ENCODE measurements at regions not wholly inside any gene's neighbourhood (a gene's known extent, or its start where the extent isn't known, plus 50 kb on each side); places are given as distances from the start of the nearest gene placed in this dataset.
"Not testable (repeated sequence)": the region's sequence is repeated elsewhere in the genome, so short reads cannot be mapped to it uniquely, and the experiment has no call there.

DNA sequence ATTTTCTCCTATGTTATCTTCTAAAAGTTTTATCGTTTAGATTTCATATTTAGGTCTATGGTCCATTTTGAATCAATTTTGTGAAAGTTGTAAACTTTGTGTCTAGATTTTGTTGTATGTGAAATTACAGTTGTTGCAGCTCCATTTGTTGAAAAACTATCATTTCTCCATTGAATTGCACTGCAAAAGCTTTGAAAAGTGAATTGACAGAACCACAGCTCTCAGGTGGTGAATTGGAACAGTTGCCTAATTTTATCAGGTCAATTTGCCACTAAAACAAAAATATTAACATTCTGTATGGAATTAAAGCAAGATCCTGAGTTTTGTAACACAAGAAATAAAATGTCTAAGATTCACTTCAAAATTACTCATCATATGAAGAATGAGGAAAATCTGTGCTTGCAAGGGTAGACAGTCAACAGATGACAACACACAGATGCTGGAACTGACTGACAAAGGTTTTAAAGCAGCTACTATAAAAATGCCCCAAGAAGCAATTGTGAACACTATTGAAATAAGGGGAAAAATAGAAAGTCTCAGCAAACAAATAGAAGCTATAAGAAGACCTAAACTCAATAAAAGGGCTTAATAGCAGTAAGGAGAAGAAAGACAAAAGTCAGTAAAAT, 346.7 kb downstream of the PAX1 start:
- H3K27me3 Mint-ChIP-seq, result no peaks in the 10 kb centered on the region
- ATAC-seq (ENCODE audit: low read depth) (no peak), DNase-seq (no peak)
- no peak overlapping the region for H3K27ac Mint-ChIP-seq
- intact Hi-C loops (cut with micrococcal nuclease), result no loop called here
- H3K4me3 Mint-ChIP-seq, result no peak overlapping the region
- no peaks in the 10 kb centered on the region for H3K4me1 Mint-ChIP-seq
- ChIA-PET CTCF (no interaction called here), POLR2A (no interaction called here)
- no peaks in the 10 kb centered on the region for H3K36me3 Mint-ChIP-seq (ENCODE audit: low read depth)
- H3K9me3 Mint-ChIP-seq, result no peaks in the 10 kb centered on the region
- TF ChIP-seq, protein P1, sequence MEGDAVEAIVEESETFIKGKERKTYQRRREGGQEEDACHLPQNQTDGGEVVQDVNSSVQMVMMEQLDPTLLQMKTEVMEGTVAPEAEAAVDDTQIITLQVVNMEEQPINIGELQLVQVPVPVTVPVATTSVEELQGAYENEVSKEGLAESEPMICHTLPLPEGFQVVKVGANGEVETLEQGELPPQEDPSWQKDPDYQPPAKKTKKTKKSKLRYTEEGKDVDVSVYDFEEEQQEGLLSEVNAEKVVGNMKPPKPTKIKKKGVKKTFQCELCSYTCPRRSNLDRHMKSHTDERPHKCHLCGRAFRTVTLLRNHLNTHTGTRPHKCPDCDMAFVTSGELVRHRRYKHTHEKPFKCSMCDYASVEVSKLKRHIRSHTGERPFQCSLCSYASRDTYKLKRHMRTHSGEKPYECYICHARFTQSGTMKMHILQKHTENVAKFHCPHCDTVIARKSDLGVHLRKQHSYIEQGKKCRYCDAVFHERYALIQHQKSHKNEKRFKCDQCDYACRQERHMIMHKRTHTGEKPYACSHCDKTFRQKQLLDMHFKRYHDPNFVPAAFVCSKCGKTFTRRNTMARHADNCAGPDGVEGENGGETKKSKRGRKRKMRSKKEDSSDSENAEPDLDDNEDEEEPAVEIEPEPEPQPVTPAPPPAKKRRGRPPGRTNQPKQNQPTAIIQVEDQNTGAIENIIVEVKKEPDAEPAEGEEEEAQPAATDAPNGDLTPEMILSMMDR (IDR thresholded peaks at IDR 0.05), result no peak

DNA sequence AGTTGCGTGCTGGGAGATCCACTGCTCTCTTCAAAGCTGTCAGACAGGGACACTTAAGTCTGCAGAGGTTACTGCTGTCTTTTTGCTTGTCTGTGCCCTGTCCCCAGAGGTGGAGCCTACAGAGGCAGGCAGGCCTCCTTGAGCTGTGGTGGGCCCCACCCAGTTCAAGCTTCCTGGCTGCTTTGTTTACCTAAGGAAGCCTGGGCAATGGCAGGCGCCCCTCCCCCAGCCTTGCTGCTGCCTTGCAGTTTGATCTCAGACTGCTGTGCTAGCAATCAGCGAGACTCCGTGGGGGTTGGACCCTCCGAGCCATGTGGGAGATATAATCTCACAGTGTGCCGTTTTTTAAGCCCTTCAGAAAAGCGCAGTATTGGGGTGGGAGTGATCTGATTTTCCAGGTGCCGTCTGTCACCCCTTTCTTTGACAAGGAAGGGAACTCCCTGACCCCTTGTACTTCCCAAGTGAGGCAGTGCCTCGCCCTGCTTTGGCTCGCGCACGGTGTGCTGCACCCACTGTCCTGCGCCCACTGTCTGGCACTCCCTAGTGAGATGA, 340.6 kb downstream of the PAX1 start:
- DNase-seq; POLR2A ChIA-PET; ATAC-seq (ENCODE audit: low read depth); H3K36me3 Mint-ChIP-seq (ENCODE audit: low read depth); H3K4me3 Mint-ChIP-seq; H3K27ac Mint-ChIP-seq; H3K4me1 Mint-ChIP-seq; intact Hi-C loops (cut with micrococcal nuclease); CTCF ChIA-PET; H3K9me3 Mint-ChIP-seq; H3K27me3 Mint-ChIP-seq: not testable (repeated sequence)

DNA sequence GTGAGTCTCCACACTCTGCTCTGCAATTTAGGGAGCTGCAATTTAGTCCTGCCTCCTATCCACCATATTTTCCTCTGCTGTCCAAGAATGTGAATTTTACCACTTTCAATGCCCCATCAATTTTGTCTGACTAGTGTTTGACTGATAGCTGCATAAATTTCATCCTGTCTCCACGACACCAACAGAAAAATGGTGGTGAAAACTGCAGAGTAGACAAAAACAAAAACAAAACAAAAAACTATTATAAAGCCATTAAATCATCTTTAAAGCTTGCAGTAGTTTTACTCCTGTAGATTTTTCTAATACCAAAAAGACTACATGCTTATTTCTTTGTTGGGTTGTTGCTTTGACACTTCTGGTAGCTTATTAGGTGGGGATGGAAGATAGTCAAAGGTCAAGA, 322.0 kb downstream of the PAX1 start:
- no peaks in the 10 kb centered on the region for H3K36me3 Mint-ChIP-seq (ENCODE audit: low read depth)
- DNase-seq (no peak), ATAC-seq (ENCODE audit: low read depth) (no peak)
- TF ChIP-seq, protein P1 (IDR thresholded peaks at IDR 0.05), result no peak
- no peak overlapping the region for H3K27ac Mint-ChIP-seq
- H3K4me3 Mint-ChIP-seq, result no peak overlapping the region
- no peaks in the 10 kb centered on the region for H3K4me1 Mint-ChIP-seq
- ChIA-PET CTCF (no interaction called here), POLR2A (no interaction called here)
- intact Hi-C loops (cut with micrococcal nuclease), result no loop called here
- H3K9me3 Mint-ChIP-seq, result peaks cover 7% of the 10 kb centered on the region
- H3K27me3 Mint-ChIP-seq, result no peaks in the 10 kb centered on the region

DNA sequence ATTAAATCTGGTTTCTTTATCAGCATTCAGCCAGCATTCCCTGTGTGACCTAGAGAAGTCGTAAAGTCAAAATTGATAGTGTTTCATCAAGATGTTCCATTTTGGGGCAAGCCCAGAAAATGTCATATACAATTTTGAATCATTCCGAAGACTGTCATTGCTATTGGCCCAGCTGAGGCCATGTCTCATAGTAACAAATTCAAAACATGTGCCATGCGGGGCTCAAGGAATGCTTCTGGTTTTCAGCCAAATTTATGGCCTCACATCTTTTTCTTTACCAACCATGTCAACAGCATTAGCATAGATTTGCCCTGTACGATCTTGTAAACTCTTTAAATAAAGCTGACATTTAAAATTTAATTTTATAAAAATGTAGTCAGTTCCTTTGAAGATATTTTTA, 314.7 kb downstream of the PAX1 start:
- intact Hi-C loops (cut with micrococcal nuclease), result no loop called here
- no peaks in the 10 kb centered on the region for H3K27me3 Mint-ChIP-seq
- ChIA-PET POLR2A (no interaction called here), CTCF (no interaction called here)
- no peaks in the 10 kb centered on the region for H3K36me3 Mint-ChIP-seq (ENCODE audit: low read depth)
- TF ChIP-seq, protein P1 (IDR thresholded peaks at IDR 0.05), result no peak
- no peak overlapping the region for H3K27ac Mint-ChIP-seq
- H3K9me3 Mint-ChIP-seq, result peaks cover 23% of the 10 kb centered on the region
- no peak for ATAC-seq (ENCODE audit: low read depth)
- DNase-seq, result no peak
- H3K4me3 Mint-ChIP-seq, result no peak overlapping the region
- no peaks in the 10 kb centered on the region for H3K4me1 Mint-ChIP-seq

DNA sequence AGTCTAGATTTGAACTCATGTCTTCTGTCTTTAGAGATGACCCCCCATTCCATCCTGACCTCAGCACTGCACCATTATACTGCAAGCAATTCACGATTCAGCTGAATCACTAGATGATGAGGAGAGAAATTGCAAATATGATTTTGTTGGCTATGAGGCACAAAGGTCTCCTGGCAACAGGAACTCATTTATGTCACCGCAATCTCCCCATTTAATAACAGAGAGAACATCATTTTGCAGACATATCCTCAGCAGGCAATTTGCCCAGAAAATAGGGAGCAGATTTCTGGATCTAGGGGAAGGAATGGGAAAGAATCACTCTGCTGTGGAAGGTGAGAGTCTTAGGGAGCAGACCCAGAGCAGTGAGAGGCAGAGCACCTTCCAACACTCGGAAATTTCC, 303.0 kb downstream of the PAX1 start:
- Mint-ChIP-seq H3K9me3 (peaks cover 2% of the 10 kb centered on the region), H3K4me3 (no peak overlapping the region), H3K27me3 (no peaks in the 10 kb centered on the region), H3K36me3 (ENCODE audit: low read depth) (no peaks in the 10 kb centered on the region), H3K4me1 (no peaks in the 10 kb centered on the region), H3K27ac (no peak overlapping the region)
- TF ChIP-seq, protein P1 (IDR thresholded peaks at IDR 0.05), result no peak
- no peak for ATAC-seq (ENCODE audit: low read depth)
- intact Hi-C loops (cut with micrococcal nuclease), result no loop called here
- POLR2A ChIA-PET, result no interaction called here
- CTCF ChIA-PET, result no interaction called here
- DNase-seq, result no peak

DNA sequence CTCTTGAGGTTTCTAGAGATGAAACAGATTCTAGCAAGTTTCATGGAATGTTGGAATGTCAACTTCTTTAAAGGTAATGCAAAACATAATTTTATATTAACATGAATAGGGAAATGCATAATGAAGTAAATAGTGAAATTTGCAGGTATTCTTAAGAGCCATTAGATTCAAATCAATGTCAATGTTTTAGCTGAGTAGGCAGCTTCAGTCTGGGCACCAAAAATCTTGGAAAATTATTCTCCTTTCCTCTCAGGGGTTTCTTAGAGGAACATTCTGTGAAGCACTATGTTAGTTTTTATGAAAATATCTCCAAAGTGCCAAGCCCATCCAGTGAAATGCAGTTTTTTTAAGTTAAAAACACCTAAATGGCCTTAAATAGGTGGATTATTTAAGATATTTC, 300.8 kb downstream of the PAX1 start:
- intact Hi-C loops (cut with micrococcal nuclease), result no loop called here
- H3K36me3 Mint-ChIP-seq (ENCODE audit: low read depth), result no peaks in the 10 kb centered on the region
- TF ChIP-seq, protein P1 (IDR thresholded peaks at IDR 0.05), result no peak
- ATAC-seq (ENCODE audit: low read depth) (no peak), DNase-seq (no peak)
- peaks cover 2% of the 10 kb centered on the region for H3K9me3 Mint-ChIP-seq
- no peak overlapping the region for H3K27ac Mint-ChIP-seq
- CTCF ChIA-PET, result no interaction called here
- no peaks in the 10 kb centered on the region for H3K27me3 Mint-ChIP-seq
- POLR2A ChIA-PET, result no interaction called here
- no peak overlapping the region for H3K4me3 Mint-ChIP-seq
- no peaks in the 10 kb centered on the region for H3K4me1 Mint-ChIP-seq
